Mammary epithelial cell (primary cell): ENCODE measurements at regions not wholly inside any gene's neighbourhood (a gene's known extent, or its start where the extent isn't known, plus 50 kb on each side); places are given as distances from the start of the nearest gene placed in this dataset.

ENCODE experiments used
- EZH2 ChIP-seq: IDR thresholded peaks from 2 replicates; pipeline ENCODE4 v1.6.1; 2012; ENCODE audit warnings: low read length, inconsistent platforms, borderline replicate concordance
- TF ChIP-seq, protein P1 (sequence below), 2 donors: IDR thresholded peaks in 1 of 2; conservative IDR thresholded peaks in 1 of 2; 2 replicates each; pipeline ENCODE4 v1.5.1; 2011 to 2012; ENCODE audit warnings: inconsistent platforms in 2 of 2, low read length in 2 of 2, mild to moderate bottlenecking in 2 of 2, control low read depth in 1 of 2, low read depth in 1 of 2; ENCODE audit not compliant: insufficient read depth in 1 of 2; ENCODE audit errors: extremely low read depth in 1 of 2

DNA sequence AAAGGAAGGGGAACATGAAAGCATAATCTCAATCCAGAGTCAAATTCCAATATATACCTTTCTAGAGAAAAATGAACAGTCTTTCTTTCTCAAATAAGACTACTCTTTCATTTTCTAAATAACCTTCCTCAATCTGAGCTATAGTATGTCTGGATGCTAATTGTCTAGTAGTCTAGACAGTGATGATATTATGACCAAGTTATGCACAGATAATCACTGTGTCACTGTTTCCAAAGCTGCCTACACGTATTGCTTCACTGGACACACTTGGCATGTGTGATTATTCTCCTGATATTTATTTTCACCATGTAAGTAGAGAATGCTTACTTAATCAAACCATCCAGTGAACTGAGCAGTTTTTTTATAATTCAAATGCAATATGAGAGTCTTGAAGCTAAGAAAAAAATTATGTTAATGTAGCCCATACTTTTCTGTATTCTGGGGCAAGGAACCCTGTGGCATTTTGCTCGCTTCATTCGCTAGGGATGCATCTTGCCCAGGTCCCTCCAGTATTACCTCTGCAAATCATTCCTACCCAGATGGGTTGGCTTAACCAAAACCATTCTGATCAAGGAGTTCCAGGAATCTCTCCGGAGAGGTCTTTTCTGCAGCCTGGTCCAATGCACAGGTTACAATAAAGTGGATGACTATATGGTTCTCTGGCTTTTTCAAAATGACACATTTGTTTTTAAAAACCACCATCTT, 303.1 kb upstream of the RUNX1 start:
- TF ChIP-seq, protein P1, sequence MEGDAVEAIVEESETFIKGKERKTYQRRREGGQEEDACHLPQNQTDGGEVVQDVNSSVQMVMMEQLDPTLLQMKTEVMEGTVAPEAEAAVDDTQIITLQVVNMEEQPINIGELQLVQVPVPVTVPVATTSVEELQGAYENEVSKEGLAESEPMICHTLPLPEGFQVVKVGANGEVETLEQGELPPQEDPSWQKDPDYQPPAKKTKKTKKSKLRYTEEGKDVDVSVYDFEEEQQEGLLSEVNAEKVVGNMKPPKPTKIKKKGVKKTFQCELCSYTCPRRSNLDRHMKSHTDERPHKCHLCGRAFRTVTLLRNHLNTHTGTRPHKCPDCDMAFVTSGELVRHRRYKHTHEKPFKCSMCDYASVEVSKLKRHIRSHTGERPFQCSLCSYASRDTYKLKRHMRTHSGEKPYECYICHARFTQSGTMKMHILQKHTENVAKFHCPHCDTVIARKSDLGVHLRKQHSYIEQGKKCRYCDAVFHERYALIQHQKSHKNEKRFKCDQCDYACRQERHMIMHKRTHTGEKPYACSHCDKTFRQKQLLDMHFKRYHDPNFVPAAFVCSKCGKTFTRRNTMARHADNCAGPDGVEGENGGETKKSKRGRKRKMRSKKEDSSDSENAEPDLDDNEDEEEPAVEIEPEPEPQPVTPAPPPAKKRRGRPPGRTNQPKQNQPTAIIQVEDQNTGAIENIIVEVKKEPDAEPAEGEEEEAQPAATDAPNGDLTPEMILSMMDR (conservative IDR thresholded peaks at IDR 0.05 in 1 of 2, IDR thresholded peaks at IDR 0.05 in 1 of 2; ENCODE audit: extremely low read depth in 1 of 2, insufficient read depth in 1 of 2, low read depth in 1 of 2, low read length in 2 of 2), result no peak
- TF ChIP-seq EZH2, result no peak
